GM23338 (cell line): ENCODE measurements at regions not wholly inside any gene's neighbourhood (a gene's known extent, or its start where the extent isn't known, plus 50 kb on each side); places are given as distances from the start of the nearest gene placed in this dataset.

ENCODE experiments used
- ATAC-seq: fragments of 200-7000 bp; cut with Tn5 transposase; 3 replicates; pipeline ENCODE4 v1.9.1; 2020
- DNase-seq: peaks from one replicate; pipeline ENCODE4 v3.0.0-alpha.2; 2015; ENCODE audit warnings: low spot score
- H2AFZ ChIP-seq: fragments of 200-600 bp; sonication (generic); 2 replicates; pipeline ENCODE4 v1.8.0; 2016; ENCODE audit warnings: antibody characterized with exemption, mild to moderate bottlenecking, moderate library complexity
- H3F3A ChIP-seq: fragments of 200-600 bp; sonication (generic); replicated peaks from 2 replicates; pipeline ENCODE4 v1.8.0; 2017; ENCODE audit warnings: antibody characterized with exemption, mixed run types, low read depth
- H3K27ac ChIP-seq: fragments of 200-600 bp; sonication (generic); 2 replicates; pipeline ENCODE4 v1.6.1; 2016; ENCODE audit warnings: low read depth
- H3K27me3 ChIP-seq: fragments of 200-600 bp; sonication (generic); 2 replicates; pipeline ENCODE4 v1.8.0; 2016; ENCODE audit warnings: mild to moderate bottlenecking, mixed run types, moderate library complexity; ENCODE audit not compliant: insufficient read depth
- H3K36me3 ChIP-seq: fragments of 200-600 bp; sonication (generic); 2 replicates; pipeline ENCODE4 v1.8.0; 2016; ENCODE audit warnings: mild to moderate bottlenecking; ENCODE audit not compliant: insufficient read depth
- H3K4me1 ChIP-seq: fragments of 200-600 bp; sonication (generic); 2 replicates; pipeline ENCODE4 v1.8.0; 2016; ENCODE audit warnings: mild to moderate bottlenecking, moderate library complexity; ENCODE audit not compliant: insufficient read depth
- H3K4me2 ChIP-seq: fragments of 200-600 bp; sonication (generic); 2 replicates; pipeline ENCODE4 v1.7.1; 2017; ENCODE audit warnings: mixed run types
- H3K4me3 ChIP-seq: fragments of 200-600 bp; sonication (generic); 2 replicates; pipeline ENCODE4 v1.6.1; 2016; ENCODE audit warnings: mixed run types
- H3K79me2 ChIP-seq: fragments of 200-600 bp; sonication (generic); replicated peaks from 2 replicates; pipeline ENCODE4 v1.8.0; 2017; ENCODE audit warnings: mild to moderate bottlenecking; ENCODE audit not compliant: insufficient read depth
- H3K9me2 ChIP-seq: fragments of 200-600 bp; sonication (generic); 2 replicates; pipeline ENCODE4 v1.8.0; 2017; ENCODE audit not compliant: insufficient read depth
- H4K20me1 ChIP-seq: fragments of 200-600 bp; sonication (generic); replicated peaks from 2 replicates; pipeline ENCODE4 v1.8.0; 2017; ENCODE audit warnings: mild to moderate bottlenecking; ENCODE audit not compliant: insufficient read depth
- H3K27ac Mint-ChIP-seq: 2 replicates; pipeline ENCODE4 v1.8.0; 2020; ENCODE audit warnings: inconsistent platforms, mild to moderate bottlenecking, moderate library complexity, mixed read lengths
- H3K27me3 Mint-ChIP-seq: 3 replicates; pipeline ENCODE4 v1.8.0; 2022; ENCODE audit warnings: low read depth, mild to moderate bottlenecking, moderate library complexity, mixed read lengths, inconsistent platforms; ENCODE audit not compliant: insufficient read depth, poor library complexity
- H3K36me3 Mint-ChIP-seq: 3 replicates; pipeline ENCODE4 v1.8.0; 2021; ENCODE audit warnings: low read depth, mild to moderate bottlenecking, inconsistent platforms, moderate library complexity, mixed read lengths
- H3K4me1 Mint-ChIP-seq: 3 replicates; pipeline ENCODE4 v1.8.0; 2020; ENCODE audit warnings: mild to moderate bottlenecking, inconsistent platforms, mixed read lengths
- H3K4me3 Mint-ChIP-seq: 3 replicates; pipeline ENCODE4 v1.8.0; 2021; ENCODE audit warnings: moderate library complexity, mild to moderate bottlenecking, inconsistent platforms, mixed read lengths
- H3K9me3 Mint-ChIP-seq: 3 replicates; pipeline ENCODE4 v1.8.0; 2020; ENCODE audit warnings: moderate library complexity, mild to moderate bottlenecking, inconsistent platforms, mixed read lengths
- CREB1 ChIP-seq: fragments of 250-450 bp; sonication (Bioruptor Pico); IDR thresholded peaks from 2 replicates; pipeline ENCODE4 v1.5.0; 2020; ENCODE audit warnings: low read depth, mild to moderate bottlenecking, moderate library complexity
- CTCF ChIP-seq, 2 experiments: fragments of 200-600 bp in 1 of 2; sonication (generic) in 1 of 2; conservative IDR thresholded peaks; 2 replicates each; pipeline versions ENCODE4 v1.5.1 to v1.6.1; 2016 to 2017; ENCODE audit warnings: antibody characterized with exemption in 2 of 2, low read depth in 2 of 2, mild to moderate bottlenecking in 2 of 2, moderate library complexity in 1 of 2
- EZH2 ChIP-seq: fragments of 200-600 bp; sonication (generic); IDR thresholded peaks from one replicate; pipeline ENCODE4 v1.8.0; 2017; ENCODE audit warnings: antibody characterized with exemption, mild to moderate bottlenecking, low read depth; ENCODE audit not compliant: unreplicated experiment
- EZH2phosphoT487 ChIP-seq: fragments of 200-600 bp; sonication (generic); IDR thresholded peaks from one replicate; pipeline ENCODE4 v1.8.1; 2018; ENCODE audit warnings: antibody characterized with exemption; ENCODE audit not compliant: unreplicated experiment
- NANOG ChIP-seq: IDR thresholded peaks from 2 replicates; pipeline ENCODE4 v1.6.1; 2016; ENCODE audit warnings: antibody characterized with exemption, borderline replicate concordance
- STAT1 ChIP-seq: IDR thresholded peaks from one replicate; pipeline ENCODE4 v1.6.1; 2016; ENCODE audit warnings: antibody characterized with exemption; ENCODE audit not compliant: unreplicated experiment
- ZNF114 ChIP-seq: fragments of 250-450 bp; sonication (Bioruptor Pico); IDR thresholded peaks from 2 replicates; pipeline ENCODE4 v1.5.0; 2020; ENCODE audit warnings: mild to moderate bottlenecking, moderate library complexity
- ZNF462 ChIP-seq: fragments of 250-450 bp; sonication (Bioruptor Pico); IDR thresholded peaks from 2 replicates; pipeline ENCODE4 v1.5.0; 2020; ENCODE audit warnings: mild to moderate bottlenecking, moderate library complexity
- TF ChIP-seq, protein P1 (sequence below): IDR thresholded peaks from 2 replicates; pipeline ENCODE4 v1.6.1; 2016; ENCODE audit warnings: antibody characterized with exemption

GRCh38 chrX:16022580-16023200, 100.7 kb upstream of the GRPR start (continued):
- TF ChIP-seq ZNF462 (no peak), CREB1 (CRISPR knock-in tag) (no peak), ZNF114 (CRISPR knock-in tag) (no peak), EZH2phosphoT487 (no peak), EZH2 (no peak), STAT1 (no peak)
- TF ChIP-seq, protein P1, sequence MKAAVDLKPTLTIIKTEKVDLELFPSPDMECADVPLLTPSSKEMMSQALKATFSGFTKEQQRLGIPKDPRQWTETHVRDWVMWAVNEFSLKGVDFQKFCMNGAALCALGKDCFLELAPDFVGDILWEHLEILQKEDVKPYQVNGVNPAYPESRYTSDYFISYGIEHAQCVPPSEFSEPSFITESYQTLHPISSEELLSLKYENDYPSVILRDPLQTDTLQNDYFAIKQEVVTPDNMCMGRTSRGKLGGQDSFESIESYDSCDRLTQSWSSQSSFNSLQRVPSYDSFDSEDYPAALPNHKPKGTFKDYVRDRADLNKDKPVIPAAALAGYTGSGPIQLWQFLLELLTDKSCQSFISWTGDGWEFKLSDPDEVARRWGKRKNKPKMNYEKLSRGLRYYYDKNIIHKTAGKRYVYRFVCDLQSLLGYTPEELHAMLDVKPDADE = no peak

DNA sequence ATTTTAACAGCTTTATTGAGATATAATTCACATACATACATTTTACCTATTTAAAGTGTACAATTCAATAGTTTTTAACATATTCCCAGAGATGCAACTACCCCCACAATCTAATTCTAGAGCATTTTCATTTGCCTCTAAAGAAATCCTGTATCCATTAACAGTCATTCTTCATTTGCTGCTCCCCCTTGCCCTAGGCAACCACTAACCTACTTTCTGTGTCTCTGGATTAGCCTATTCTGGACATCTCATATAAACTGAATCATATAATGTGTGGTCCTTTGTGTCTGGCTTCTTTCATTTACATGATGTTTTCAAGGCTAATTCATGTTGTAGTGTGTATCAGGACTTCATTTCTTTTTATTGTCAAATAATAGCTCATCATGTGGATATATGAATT, 105.1 kb upstream of the GRPR start:
- Mint-ChIP-seq H3K4me1 (peaks cover 14% of the 10 kb centered on the region), H3K36me3 (no peaks in the 10 kb centered on the region), H3K27me3 (peaks cover 3% of the 10 kb centered on the region), H3K4me3 (no peak overlapping the region), H3K9me3 (no peaks in the 10 kb centered on the region), H3K27ac (no peak overlapping the region)
- Histone ChIP-seq H3K36me3 (no peaks in the 10 kb centered on the region), H3K79me2 (no peaks in the 10 kb centered on the region), H3K27ac (no peak overlapping the region), H3K4me3 (no peak overlapping the region), H3F3A (no peaks in the 10 kb centered on the region), H2AFZ (no peak overlapping the region), H3K9me2 (0 out of 2 replicates have a peak, but pooled peaks cover 4% of the 10 kb centered on the region), H3K4me1 (peaks cover 7% of the 10 kb centered on the region), H3K4me2 (0 out of 2 replicates have a peak overlapping the region, but pooled peaks have one; percentile 36), H3K27me3 (no peaks in the 10 kb centered on the region), H4K20me1 (no peaks in the 10 kb centered on the region)
- ATAC-seq (no peak), DNase-seq (no peak)
- TF ChIP-seq CREB1 (CRISPR knock-in tag) (no peak), CTCF (conservative IDR thresholded peaks at IDR 0.05; ENCODE audit: low read depth in 2 of 2) (no peak), NANOG (no peak), EZH2phosphoT487 (no peak)
